ENCODE measurements at regions not wholly inside any gene's neighbourhood (a gene's known extent, or its start where the extent isn't known, plus 50 kb on each side); places are given as distances from the start of the nearest gene placed in this dataset.

- no peak overlapping the region for H3K4ac ChIP-seq (ENCODE audit: low read depth, low read length)
- no peaks in the 10 kb centered on the region for H4K20me1 ChIP-seq (ENCODE audit: control insufficient read depth, insufficient read depth, insufficient read length)
- no peak overlapping the region for H3K14ac ChIP-seq (ENCODE audit: insufficient read depth, low read length)
- no peaks in the 10 kb centered on the region for H3K27me3 Mint-ChIP-seq (ENCODE audit: low read depth)
- H3K23ac ChIP-seq (ENCODE audit: insufficient read length, low read depth, low read length) = no peak overlapping the region
- H4K8ac ChIP-seq (replicated peaks; ENCODE audit: insufficient read length, low read depth, low read length) = no peak overlapping the region
- TF ChIP-seq CTCF (conservative IDR thresholded peaks at IDR 0.05) = no peak
- H3K79me1 ChIP-seq (ENCODE audit: insufficient read depth, low read depth, low read length, poor library complexity, severe bottlenecking) = no peaks in the 10 kb centered on the region
- no peaks in the 10 kb centered on the region for H3K79me2 ChIP-seq (ENCODE audit: insufficient read depth, low read length)
- no peak overlapping the region for H3K4me3 Mint-ChIP-seq
- no peak overlapping the region for H4K91ac ChIP-seq (ENCODE audit: insufficient read length, low read depth, low read length)
- no peak overlapping the region for H4K5ac ChIP-seq (ENCODE audit: insufficient read length, low read depth, low read length)
- peaks cover 0 to 13% (median under 1%) of the 10 kb centered on the region in 3 experiments; a peak in 2 of 7 replicates for H3K36me3 Mint-ChIP-seq (ENCODE audit: insufficient read depth in 1 of 3, low read depth in 3 of 3)
- no peak for DNase-seq
- H3K27ac Mint-ChIP-seq = no peak overlapping the region
- H2BK15ac ChIP-seq (ENCODE audit: low read depth, low read length) = no peak overlapping the region
- no peak overlapping the region for H3K18ac ChIP-seq (ENCODE audit: insufficient read length, low read depth, low read length)
- no peaks in the 10 kb centered on the region; the same call in 1 of the 2 replicates for H3K27me3 ChIP-seq (ENCODE audit: insufficient read depth, low read length)
- H3K9me3 Mint-ChIP-seq = peaks cover 0 to 3% of the 10 kb centered on the region in 2 experiments; a peak in 3 of 5 replicates
- no peak overlapping the region for H2AFZ ChIP-seq (ENCODE audit: low read length)
- H3T11ph ChIP-seq (ENCODE audit: low read length) = no peak overlapping the region
- no peak overlapping the region for H2BK5ac ChIP-seq (ENCODE audit: insufficient read length, low read length)
- no peaks in the 10 kb centered on the region for H3K4me1 ChIP-seq (ENCODE audit: insufficient read depth, low read length)
- H3K56ac ChIP-seq (ENCODE audit: insufficient read length, low read depth, low read length) = no peak overlapping the region
- no peak overlapping the region for H2BK12ac ChIP-seq (ENCODE audit: insufficient read length, low read depth, low read length)
- H3K9ac ChIP-seq (ENCODE audit: extremely low read depth, insufficient read length, low read length) = no peak overlapping the region
- H3K23me2 ChIP-seq (ENCODE audit: insufficient read length, low read depth, low read length, poor library complexity, severe bottlenecking) = no peaks in the 10 kb centered on the region
- H3K4me2 ChIP-seq (ENCODE audit: insufficient read depth, insufficient read length, low read length) = no peak overlapping the region
- WGBS (ENCODE audit: extremely low coverage, insufficient read length, low lambda C conversion rate) = no CpG with 5 or more reads among the region's 3 CpGs
- no peak overlapping the region for H2AK5ac ChIP-seq (ENCODE audit: insufficient read length, low read length)
- no peak overlapping the region for H3K27ac ChIP-seq (ENCODE audit: insufficient read length, low read depth, low read length)
- H2BK120ac ChIP-seq (ENCODE audit: low read depth, low read length, poor library complexity, severe bottlenecking) = no peak overlapping the region
- H2BK20ac ChIP-seq (ENCODE audit: low read depth, low read length, poor library complexity, severe bottlenecking) = no peak overlapping the region
- H3K4me1 Mint-ChIP-seq = peaks cover 0 to 4% of the 10 kb centered on the region in 2 experiments; a peak in 1 of 4 replicates
- no peaks in the 10 kb centered on the region for H3K9me3 ChIP-seq (ENCODE audit: control insufficient read depth, low read depth, low read length)
Observed at GRCh38 chr9:104280178-104280560, 186.1 kb downstream of the SMC2 start.

Measured in H9 (cell line).